HEK293T (cell line): ENCODE measurements at regions not wholly inside any gene's neighbourhood (a gene's known extent, or its start where the extent isn't known, plus 50 kb on each side); places are given as distances from the start of the nearest gene placed in this dataset.

Source experiments
- CTBP1 ChIP-seq: fragments of 450-650 bp; IDR thresholded peaks from 2 replicates; pipeline ENCODE4 v1.6.1; 2016; ENCODE audit warnings: borderline replicate concordance
- FOXA1 ChIP-seq: fragments of 450-650 bp; IDR thresholded peaks from 2 replicates; pipeline ENCODE4 v1.6.1; 2016; ENCODE audit warnings: mild to moderate bottlenecking
- FOXK2 ChIP-seq: fragments of 450-650 bp; IDR thresholded peaks from 2 replicates; pipeline ENCODE4 v1.6.1; 2016; ENCODE audit warnings: mild to moderate bottlenecking
- LEF1 ChIP-seq: fragments of 450-650 bp; IDR thresholded peaks from 2 replicates; pipeline ENCODE4 v1.6.1; 2017; ENCODE audit warnings: mild to moderate bottlenecking, borderline replicate concordance
- NFRKB ChIP-seq: fragments of 450-650 bp; IDR thresholded peaks from 2 replicates; pipeline ENCODE4 v1.6.1; 2016; ENCODE audit warnings: mild to moderate bottlenecking, moderate library complexity
- SP1 ChIP-seq: fragments of 450-650 bp; IDR thresholded peaks from 2 replicates; pipeline ENCODE4 v1.6.1; 2017

DNA sequence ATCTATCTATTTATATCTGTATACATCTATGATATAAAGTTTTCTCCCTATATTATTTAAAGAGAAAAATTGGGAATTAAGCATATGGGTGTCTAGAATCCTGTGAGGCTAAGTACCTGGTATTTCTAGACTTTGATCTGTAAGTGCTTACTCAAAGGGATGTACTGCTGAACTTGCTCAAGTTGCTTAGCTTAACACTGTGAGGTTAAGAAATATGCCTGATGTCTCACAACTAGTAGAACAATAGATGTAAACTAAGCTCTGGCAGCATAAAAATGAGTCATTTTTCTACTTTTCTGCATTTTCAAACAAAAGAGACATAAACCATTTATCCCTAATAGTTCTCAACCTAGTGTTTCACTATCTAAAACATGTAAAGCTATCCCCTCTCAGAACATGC is 744.4 kb upstream of the ANO3 start:
- TF ChIP-seq FOXK2: no peak
- TF ChIP-seq NFRKB: no peak
- TF ChIP-seq CTBP1: no peak
- no peak for TF ChIP-seq SP1
- TF ChIP-seq LEF1: no peak
- TF ChIP-seq FOXA1: no peak
